ENCODE measurements at regions not wholly inside any gene's neighbourhood (a gene's known extent, or its start where the extent isn't known, plus 50 kb on each side); places are given as distances from the start of the nearest gene placed in this dataset.
"Not testable (repeated sequence)": the region's sequence is repeated elsewhere in the genome, so short reads cannot be mapped to it uniquely, and the experiment has no call there.

- TF ChIP-seq CTCF, POLR2AphosphoS5 (IDR thresholded peaks at IDR 0.05): not testable (repeated sequence)
These were observed 620.0 kb downstream of the PSAT1 start for GRCh38 chr9:78916884-78917283.

Measured in transverse colon (tissue), 4 donors.